ENCODE measurements at regions not wholly inside any gene's neighbourhood (a gene's known extent, or its start where the extent isn't known, plus 50 kb on each side); places are given as distances from the start of the nearest gene placed in this dataset.

DNA sequence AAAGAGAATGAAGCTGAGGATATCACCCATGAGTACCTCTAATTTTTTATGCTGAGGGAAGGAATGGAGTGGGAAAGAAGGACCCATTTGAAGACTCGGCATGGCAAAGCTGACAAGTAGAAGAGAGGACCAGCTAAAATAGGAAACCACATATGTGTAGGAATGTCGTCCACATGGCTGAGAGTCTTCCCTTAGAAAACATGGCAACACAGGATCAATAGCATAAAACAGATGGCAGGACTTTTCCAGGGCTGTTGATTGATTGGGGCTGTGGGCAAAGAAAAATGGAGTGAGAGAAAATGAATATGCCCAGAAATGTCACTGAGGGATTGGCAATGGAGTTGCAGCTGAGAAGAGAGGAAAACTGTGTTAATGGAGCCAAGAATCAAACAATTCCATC, 76.2 kb upstream of the PRICKLE2 start:
- H3K27ac Mint-ChIP-seq, result no peak overlapping the region
- no peaks in the 10 kb centered on the region for H3K36me3 Mint-ChIP-seq
- H3K9me3 Mint-ChIP-seq, result peaks cover 5% of the 10 kb centered on the region
- DNase-seq (no peak), ATAC-seq (ENCODE audit: low read depth) (no peak)
- H3K4me1 Mint-ChIP-seq, result no peaks in the 10 kb centered on the region
- POLR2A ChIA-PET, result no interaction called here
- H3K4me3 Mint-ChIP-seq, result no peak overlapping the region
- H3K27me3 Mint-ChIP-seq, result peaks cover 2% of the 10 kb centered on the region

DNA sequence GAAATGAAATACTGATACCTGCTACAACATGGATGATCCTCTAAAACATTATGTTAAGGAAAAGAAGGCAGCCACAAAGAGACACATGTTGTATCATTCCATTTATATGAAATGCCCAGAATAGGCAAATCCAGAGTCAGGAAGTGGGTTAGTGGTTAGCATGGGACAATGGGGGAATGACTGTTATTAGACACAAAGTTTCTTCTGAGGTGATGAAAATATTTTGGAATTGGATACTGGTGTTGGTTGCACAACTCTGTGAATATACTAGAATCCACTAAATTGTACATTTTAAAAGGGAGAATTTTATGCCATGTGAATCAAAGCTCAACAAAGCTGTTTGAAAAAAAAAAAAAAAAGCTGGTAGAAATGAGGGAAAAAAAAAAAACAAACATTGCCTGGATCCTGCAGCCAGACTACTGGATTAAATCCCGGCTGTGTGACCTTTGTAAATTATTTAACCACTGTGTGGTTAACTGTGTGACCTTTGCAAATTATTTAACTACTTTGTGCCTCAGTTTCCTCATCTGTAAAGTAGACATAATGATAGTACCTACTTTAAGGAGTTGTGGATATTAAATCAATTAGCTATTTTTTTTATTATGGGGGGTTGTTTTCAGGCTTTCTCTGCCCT, 75.6 kb upstream of the PRICKLE2 start:
- H3K9me3 Mint-ChIP-seq, result peaks cover 5% of the 10 kb centered on the region
- H3K36me3 Mint-ChIP-seq, result no peaks in the 10 kb centered on the region
- peaks cover 2% of the 10 kb centered on the region for H3K27me3 Mint-ChIP-seq
- POLR2A ChIA-PET, result no interaction called here
- ATAC-seq (ENCODE audit: low read depth) (no peak), DNase-seq (no peak)
- H3K27ac Mint-ChIP-seq, result no peak overlapping the region
- H3K4me1 Mint-ChIP-seq, result no peaks in the 10 kb centered on the region
- no peak overlapping the region for H3K4me3 Mint-ChIP-seq

DNA sequence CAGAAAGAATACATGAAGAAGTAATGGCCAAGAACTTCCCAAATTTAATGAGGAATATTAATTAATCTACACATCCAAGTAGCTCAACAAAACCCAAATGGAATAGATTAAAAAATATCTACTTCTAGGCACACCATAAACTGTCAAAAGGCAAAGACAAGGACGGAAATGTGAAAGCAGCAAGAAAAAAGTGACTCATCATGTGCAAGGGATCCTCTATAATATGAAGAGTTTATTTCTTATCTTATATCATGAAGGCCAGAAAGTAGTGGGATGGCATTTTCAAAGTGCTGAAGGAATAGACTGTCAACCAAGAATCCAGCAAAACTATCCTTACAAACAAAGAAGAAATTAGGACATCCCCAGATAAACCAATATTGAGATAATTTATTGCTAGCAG, 73.9 kb upstream of the PRICKLE2 start:
- POLR2A ChIA-PET, result no interaction called here
- H3K36me3 Mint-ChIP-seq, result no peaks in the 10 kb centered on the region
- peaks cover 2% of the 10 kb centered on the region for H3K27me3 Mint-ChIP-seq
- no peaks in the 10 kb centered on the region for H3K4me1 Mint-ChIP-seq
- no peak for ATAC-seq (ENCODE audit: low read depth)
- H3K9me3 Mint-ChIP-seq, result peaks cover 5% of the 10 kb centered on the region
- DNase-seq, result no peak
- H3K27ac Mint-ChIP-seq, result no peak overlapping the region
- H3K4me3 Mint-ChIP-seq, result no peak overlapping the region

DNA sequence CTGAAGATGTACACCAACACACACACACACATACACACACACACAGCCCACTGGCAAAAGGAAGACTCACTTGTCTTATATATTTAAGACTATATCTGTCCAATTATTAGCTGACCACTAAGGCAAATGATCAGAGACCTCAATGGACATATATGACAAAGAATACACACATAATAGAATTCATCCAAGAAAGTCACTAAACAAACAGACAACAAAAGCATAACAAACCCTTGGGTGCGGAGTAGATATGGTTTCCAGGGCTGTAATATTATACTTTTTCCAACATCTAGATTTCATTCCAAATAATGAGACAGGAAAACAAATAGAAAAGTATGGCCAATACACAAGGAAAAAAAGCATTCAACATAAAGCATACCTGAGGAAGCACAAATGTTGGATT, 72.3 kb upstream of the PRICKLE2 start:
- POLR2A ChIA-PET, result no interaction called here
- Mint-ChIP-seq H3K9me3 (peaks cover 5% of the 10 kb centered on the region), H3K36me3 (no peaks in the 10 kb centered on the region), H3K4me1 (no peaks in the 10 kb centered on the region), H3K27ac (no peak overlapping the region), H3K27me3 (peaks cover 2% of the 10 kb centered on the region), H3K4me3 (no peak overlapping the region)
- ATAC-seq (ENCODE audit: low read depth) (no peak), DNase-seq (no peak)

DNA sequence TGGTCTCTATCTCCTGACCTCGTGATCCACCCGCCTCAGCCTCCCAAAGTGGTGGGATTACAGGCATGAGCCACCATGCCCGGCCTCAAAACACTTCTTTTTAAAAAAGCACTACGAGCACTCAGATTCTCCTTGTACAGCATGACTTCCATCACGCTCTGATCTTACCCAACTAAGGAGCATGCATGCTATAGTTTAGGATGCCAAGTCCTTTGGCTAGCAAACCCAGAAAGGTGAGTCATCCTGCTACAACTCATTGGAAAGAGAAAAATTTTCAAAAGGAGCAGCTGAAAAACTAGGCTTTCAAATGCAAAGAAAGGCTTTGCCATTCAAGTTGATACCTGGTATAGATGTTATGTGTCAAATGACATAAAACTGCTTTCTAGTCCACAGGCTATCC, 70.3 kb upstream of the PRICKLE2 start:
- no peak for DNase-seq
- no peaks in the 10 kb centered on the region for H3K4me1 Mint-ChIP-seq
- no peak for ATAC-seq (ENCODE audit: low read depth)
- no peak overlapping the region for H3K4me3 Mint-ChIP-seq
- peaks cover 5% of the 10 kb centered on the region for H3K9me3 Mint-ChIP-seq
- H3K27me3 Mint-ChIP-seq, result peaks cover 4% of the 10 kb centered on the region
- POLR2A ChIA-PET, result no interaction called here
- H3K36me3 Mint-ChIP-seq, result no peaks in the 10 kb centered on the region
- H3K27ac Mint-ChIP-seq, result no peak overlapping the region

DNA sequence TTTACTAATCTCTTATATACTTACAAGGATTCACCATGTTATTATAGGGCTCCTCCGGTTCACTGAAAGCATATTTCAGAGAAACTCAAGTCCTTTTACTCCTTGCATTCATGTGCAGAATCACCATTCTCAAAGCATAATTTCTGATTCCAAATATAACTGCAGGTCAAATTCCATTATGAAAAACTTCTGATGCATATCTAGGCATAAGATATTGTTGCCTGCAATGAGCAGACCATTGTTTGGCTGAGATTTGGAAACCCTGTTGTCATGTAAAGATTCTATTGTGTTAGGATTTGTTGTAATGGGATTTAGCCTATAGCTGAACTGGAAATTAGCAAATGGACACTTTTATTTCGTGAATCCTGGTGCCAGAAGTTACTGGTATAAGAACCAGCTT, 69.5 kb upstream of the PRICKLE2 start:
- H3K4me1 Mint-ChIP-seq, result no peaks in the 10 kb centered on the region
- POLR2A ChIA-PET, result no interaction called here
- peaks cover 2% of the 10 kb centered on the region for H3K27me3 Mint-ChIP-seq
- peaks cover 5% of the 10 kb centered on the region for H3K9me3 Mint-ChIP-seq
- no peak overlapping the region for H3K4me3 Mint-ChIP-seq
- DNase-seq (no peak), ATAC-seq (ENCODE audit: low read depth) (no peak)
- no peaks in the 10 kb centered on the region for H3K36me3 Mint-ChIP-seq
- no peak overlapping the region for H3K27ac Mint-ChIP-seq

DNA sequence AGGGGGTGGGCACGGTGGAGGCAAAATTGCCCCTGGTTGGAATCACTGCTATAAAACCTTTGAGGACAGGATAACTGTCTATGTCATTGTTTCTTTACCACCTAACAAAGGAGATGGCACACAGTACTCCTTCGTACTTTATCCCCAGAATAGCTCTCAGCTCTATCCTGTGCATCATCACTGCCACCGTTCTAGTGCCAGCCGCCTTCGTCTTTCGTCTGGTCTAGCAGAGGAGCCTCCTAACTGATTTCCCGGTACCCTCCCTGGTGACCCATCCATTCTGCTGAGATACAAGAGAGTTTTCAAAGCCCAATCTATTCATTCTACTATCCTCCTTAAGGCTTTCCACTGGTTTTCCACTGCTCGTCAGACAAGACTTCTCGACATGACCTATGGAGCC, 67.9 kb upstream of the PRICKLE2 start:
- peaks cover 3% of the 10 kb centered on the region for H3K9me3 Mint-ChIP-seq
- H3K27ac Mint-ChIP-seq, result no peak overlapping the region
- H3K4me1 Mint-ChIP-seq, result no peaks in the 10 kb centered on the region
- no peaks in the 10 kb centered on the region for H3K36me3 Mint-ChIP-seq
- DNase-seq (no peak), ATAC-seq (ENCODE audit: low read depth) (no peak)
- POLR2A ChIA-PET, result no interaction called here
- peaks cover 5% of the 10 kb centered on the region for H3K27me3 Mint-ChIP-seq
- H3K4me3 Mint-ChIP-seq, result no peak overlapping the region

DNA sequence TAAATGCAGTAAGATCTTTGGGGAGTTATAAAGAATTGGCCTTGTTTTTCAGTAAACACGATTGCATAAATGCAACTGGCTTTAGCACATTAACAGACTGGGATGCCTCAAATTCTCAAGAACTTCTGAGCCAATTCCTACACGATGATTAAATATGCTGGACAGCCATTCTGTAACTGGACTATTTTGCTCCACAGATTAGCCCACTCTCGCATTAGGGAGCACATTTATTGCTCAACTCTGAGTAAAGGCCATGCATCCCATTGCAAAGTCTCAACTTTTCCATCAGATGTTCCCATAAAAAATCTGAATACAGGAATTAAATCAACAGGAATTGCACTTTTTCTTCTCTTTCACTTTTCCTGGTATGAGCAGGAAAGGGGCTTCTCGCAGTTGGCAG, 66.7 kb upstream of the PRICKLE2 start:
- DNase-seq, result no peak
- Mint-ChIP-seq H3K27ac (no peak overlapping the region), H3K9me3 (no peaks in the 10 kb centered on the region), H3K36me3 (no peaks in the 10 kb centered on the region), H3K27me3 (peaks cover 7% of the 10 kb centered on the region), H3K4me1 (no peaks in the 10 kb centered on the region), H3K4me3 (no peak overlapping the region)
- ATAC-seq (ENCODE audit: low read depth), result no peak
- POLR2A ChIA-PET, result no interaction called here

DNA sequence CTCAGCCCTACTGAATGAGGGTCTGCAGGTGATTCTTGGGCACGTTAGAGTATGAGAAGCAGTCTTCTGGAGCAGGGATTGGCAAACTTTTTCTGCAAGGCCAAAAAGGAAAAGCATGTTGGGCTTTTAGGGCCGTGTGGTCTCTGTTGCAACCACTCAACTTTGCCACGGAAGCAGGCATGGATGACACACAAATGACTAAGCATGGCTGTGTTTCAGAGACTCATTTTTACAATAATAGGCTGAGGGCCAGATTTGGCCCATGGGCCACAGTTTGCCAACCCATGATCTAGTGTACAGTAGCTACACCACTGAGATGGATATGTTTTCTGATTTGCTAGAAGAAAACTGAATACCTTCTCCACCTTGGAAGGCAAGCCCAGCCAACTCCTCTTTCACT, 66.1 kb upstream of the PRICKLE2 start:
- Mint-ChIP-seq H3K4me1 (no peaks in the 10 kb centered on the region), H3K27me3 (peaks cover 7% of the 10 kb centered on the region), H3K36me3 (no peaks in the 10 kb centered on the region), H3K27ac (no peak overlapping the region), H3K9me3 (no peaks in the 10 kb centered on the region), H3K4me3 (no peak overlapping the region)
- DNase-seq (no peak), ATAC-seq (ENCODE audit: low read depth) (no peak)
- POLR2A ChIA-PET, result no interaction called here

DNA sequence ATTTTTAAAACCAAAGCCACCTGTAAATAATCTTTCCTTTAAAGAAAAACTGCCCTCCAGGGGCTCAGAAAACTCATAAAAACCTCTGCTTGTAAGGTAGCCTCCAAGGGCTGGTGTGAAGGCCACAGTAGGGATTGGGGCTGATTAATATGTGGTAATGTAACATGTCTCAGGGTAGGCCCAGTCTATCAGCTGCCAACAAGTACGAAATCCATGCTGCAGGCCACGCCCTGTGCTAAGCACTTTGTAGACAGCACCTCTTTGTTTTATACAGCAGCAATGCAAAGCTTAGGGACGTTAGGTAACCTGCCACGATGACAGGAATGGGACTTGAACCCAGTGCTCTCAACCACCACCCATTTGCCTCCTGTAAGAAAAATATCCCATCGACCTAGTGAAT, 65.6 kb upstream of the PRICKLE2 start:
- POLR2A ChIA-PET, result no interaction called here
- ATAC-seq (ENCODE audit: low read depth) (no peak), DNase-seq (no peak)
- Mint-ChIP-seq H3K27ac (no peak overlapping the region), H3K4me1 (no peaks in the 10 kb centered on the region), H3K36me3 (no peaks in the 10 kb centered on the region), H3K4me3 (no peak overlapping the region), H3K9me3 (no peaks in the 10 kb centered on the region), H3K27me3 (peaks cover 7% of the 10 kb centered on the region)

DNA sequence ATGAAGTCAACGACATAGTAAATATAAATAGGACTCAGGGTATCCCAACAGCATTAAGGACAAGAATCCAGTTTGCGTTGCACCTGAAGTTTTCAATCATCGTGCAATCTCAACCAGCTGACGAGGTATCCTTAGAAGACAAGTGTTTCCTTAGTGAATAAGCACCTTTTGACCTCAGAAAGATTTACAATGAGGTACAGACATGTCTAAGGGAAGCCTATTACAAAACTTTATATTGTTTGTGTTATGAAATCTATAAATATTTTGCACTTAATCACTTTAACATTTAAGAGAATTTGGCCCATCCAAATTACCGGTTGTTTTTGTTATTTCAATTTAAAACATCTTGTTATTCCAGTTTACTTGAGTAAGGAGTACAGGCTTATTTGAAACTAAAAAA, 64.9 kb upstream of the PRICKLE2 start:
- no peak for ATAC-seq (ENCODE audit: low read depth)
- H3K36me3 Mint-ChIP-seq, result no peaks in the 10 kb centered on the region
- no peaks in the 10 kb centered on the region for H3K9me3 Mint-ChIP-seq
- POLR2A ChIA-PET, result no interaction called here
- no peaks in the 10 kb centered on the region for H3K4me1 Mint-ChIP-seq
- H3K4me3 Mint-ChIP-seq, result no peak overlapping the region
- H3K27me3 Mint-ChIP-seq, result peaks cover 7% of the 10 kb centered on the region
- no peak for DNase-seq
- no peak overlapping the region for H3K27ac Mint-ChIP-seq

DNA sequence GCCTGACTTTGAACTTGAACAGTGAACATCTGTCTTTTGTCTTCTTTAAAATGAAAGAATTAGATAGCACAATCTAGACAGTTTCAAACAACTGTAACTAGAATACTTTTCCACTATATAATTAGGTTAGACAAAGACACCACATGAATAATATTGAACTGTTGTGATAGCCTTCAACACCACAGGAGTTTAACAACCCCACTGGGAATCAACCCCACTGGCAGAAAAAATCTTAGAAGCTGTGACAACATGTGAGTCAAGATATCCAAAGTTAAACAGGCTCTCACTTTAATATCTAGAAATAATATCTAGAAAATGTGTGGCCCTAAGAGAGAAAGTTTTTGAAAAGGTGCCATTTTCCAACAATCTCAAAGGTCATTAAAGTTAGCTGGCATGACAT, 64.4 kb upstream of the PRICKLE2 start:
- DNase-seq (no peak), ATAC-seq (ENCODE audit: low read depth) (no peak)
- no peaks in the 10 kb centered on the region for H3K9me3 Mint-ChIP-seq
- H3K4me1 Mint-ChIP-seq, result no peaks in the 10 kb centered on the region
- peaks cover 7% of the 10 kb centered on the region for H3K27me3 Mint-ChIP-seq
- no peak overlapping the region for H3K27ac Mint-ChIP-seq
- no peak overlapping the region for H3K4me3 Mint-ChIP-seq
- H3K36me3 Mint-ChIP-seq, result no peaks in the 10 kb centered on the region
- POLR2A ChIA-PET, result no interaction called here

DNA sequence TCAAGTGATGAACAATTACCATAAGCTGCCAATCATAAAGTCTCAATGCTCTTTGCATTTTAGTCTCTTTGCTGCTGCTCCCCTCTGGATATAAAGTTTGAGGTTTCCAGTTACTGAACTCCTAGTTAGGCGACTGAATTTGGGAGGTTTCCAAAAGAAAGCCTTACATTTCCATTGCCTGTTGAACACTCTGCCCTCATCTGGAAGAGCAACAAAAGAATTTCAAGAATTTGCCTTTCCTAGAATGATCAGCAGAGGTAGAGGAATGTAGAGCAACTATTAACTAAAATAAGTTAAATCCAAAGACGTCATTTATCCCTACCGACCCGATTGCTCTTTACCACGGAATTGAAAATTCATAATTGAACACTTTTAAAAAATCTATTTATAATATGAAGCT, 53.4 kb upstream of the PRICKLE2 start:
- Mint-ChIP-seq H3K4me3 (no peak overlapping the region), H3K27ac (no peak overlapping the region), H3K36me3 (no peaks in the 10 kb centered on the region), H3K27me3 (peaks cover 6% of the 10 kb centered on the region), H3K4me1 (no peaks in the 10 kb centered on the region), H3K9me3 (no peaks in the 10 kb centered on the region)
- DNase-seq (no peak), ATAC-seq (ENCODE audit: low read depth) (no peak)
- POLR2A ChIA-PET, result no interaction called here

DNA sequence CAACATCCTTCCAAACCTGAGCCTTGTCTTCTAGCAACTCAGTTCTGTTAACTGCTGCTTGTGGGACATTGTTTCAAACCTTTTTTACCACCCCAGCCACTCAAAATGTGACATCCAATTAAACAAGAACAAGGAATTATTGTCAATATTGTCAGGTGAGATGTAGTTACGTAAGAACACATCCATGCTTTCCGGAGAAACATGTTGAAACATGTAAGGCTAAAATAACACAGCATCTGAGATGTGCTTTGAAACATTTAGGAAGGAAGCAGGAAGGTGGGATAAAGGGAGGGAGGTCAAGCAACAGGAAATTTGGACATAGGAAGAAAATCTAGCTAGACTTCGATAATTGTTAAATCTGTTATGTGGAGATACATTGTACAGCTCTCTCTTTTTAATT, 50.9 kb upstream of the PRICKLE2 start:
- H3K27ac Mint-ChIP-seq, result no peak overlapping the region
- H3K9me3 Mint-ChIP-seq, result no peaks in the 10 kb centered on the region
- no peak for DNase-seq
- H3K4me1 Mint-ChIP-seq, result no peaks in the 10 kb centered on the region
- no peak for ATAC-seq (ENCODE audit: low read depth)
- POLR2A ChIA-PET, result no interaction called here
- H3K4me3 Mint-ChIP-seq, result no peak overlapping the region
- peaks cover 8% of the 10 kb centered on the region for H3K27me3 Mint-ChIP-seq
- no peaks in the 10 kb centered on the region for H3K36me3 Mint-ChIP-seq
